SK-N-SH (cell line): ENCODE measurements at regions not wholly inside any gene's neighbourhood (a gene's known extent, or its start where the extent isn't known, plus 50 kb on each side); places are given as distances from the start of the nearest gene placed in this dataset.

Experiments used
- CTCF ChIA-PET: fragments of 300-600, 350-600 bp; formaldehyde crosslinking; extraction: SDS; loops from one replicate; lab custom pipeline; 2021; lab: Yijun Ruan, JAX
- POLR2A ChIA-PET: fragments of 350-600 bp; sonication (Branson Sonifier 250); formaldehyde crosslinking; extraction: SDS; loops from one replicate; lab custom pipeline; 2020; ENCODE audit warnings: antibody characterized with exemption, inconsistent platforms; lab: Yijun Ruan, JAX
- DNase-seq: peaks from one replicate; pipeline ENCODE4 v3.0.0; 2012
- H2AFZ ChIP-seq: fragments of 200-600 bp; sonication (generic); 2 replicates; pipeline ENCODE4 v1.8.1; 2016; ENCODE audit warnings: antibody characterized with exemption, mild to moderate bottlenecking, low read depth
- H3F3A ChIP-seq: fragments of 200-600 bp; sonication (generic); replicated peaks from 2 replicates; pipeline ENCODE3; 2016; ENCODE audit warnings: antibody characterized with exemption, mild to moderate bottlenecking; ENCODE audit not compliant: insufficient read depth
- H3K27ac ChIP-seq, 2 experiments: fragments of 200-500 bp in 1 of 2; fragments of 200-600 bp in 1 of 2; sonication (Bioruptor generic) in 1 of 2; sonication (generic), shearing (Covaris generic) in 1 of 2; 2 replicates each; pipeline versions ENCODE4 v1.5.1 to v1.6.1; 2014 to 2016; ENCODE audit warnings: low read depth in 2 of 2, inconsistent platforms in 1 of 2, low read length in 1 of 2, mild to moderate bottlenecking in 1 of 2, mixed read lengths in 1 of 2
- H3K27me3 ChIP-seq: fragments of 200-600 bp; sonication (generic), shearing (Covaris generic); 2 replicates; pipeline ENCODE4 v1.6.1; 2016; ENCODE audit warnings: mixed run types; ENCODE audit not compliant: insufficient read depth
- H3K36me3 ChIP-seq, 2 experiments: fragments of 200-500 bp in 1 of 2; fragments of 200-600 bp in 1 of 2; sonication (Bioruptor generic) in 1 of 2; sonication (generic) in 1 of 2; replicated peaks in 1 of 2; 2 replicates each; pipeline versions ENCODE3 to v1.5.1; 2014 to 2016; ENCODE audit warnings: low read length in 1 of 2, mild to moderate bottlenecking in 1 of 2; ENCODE audit not compliant: insufficient read depth in 2 of 2, control insufficient read depth in 1 of 2
- H3K4me1 ChIP-seq, 2 experiments: fragments of 200-500 bp in 1 of 2; fragments of 200-600 bp in 1 of 2; sonication (Bioruptor generic) in 1 of 2; sonication (generic), shearing (Covaris generic) in 1 of 2; 2 replicates each; pipeline versions ENCODE4 v1.5.1 to v1.6.1; 2014 to 2016; ENCODE audit warnings: low read depth in 1 of 2, low read length in 1 of 2, mixed run types in 1 of 2; ENCODE audit not compliant: insufficient read depth in 2 of 2, control insufficient read depth in 1 of 2
- H3K4me2 ChIP-seq: fragments of 200-600 bp; sonication (generic), shearing (Covaris generic); 2 replicates; pipeline ENCODE4 v1.6.1; 2017; ENCODE audit warnings: mixed run types
- H3K4me3 ChIP-seq, 2 experiments: fragments of 200-500 bp in 1 of 2; fragments of 200-600 bp in 1 of 2; sonication (Bioruptor generic) in 1 of 2; sonication (generic), shearing (Covaris generic) in 1 of 2; 2 replicates each; pipeline versions ENCODE4 v1.5.1 to v1.8.1; 2014 to 2016; ENCODE audit warnings: low read depth in 2 of 2, inconsistent platforms in 1 of 2, low read length in 1 of 2, mild to moderate bottlenecking in 1 of 2, mixed read lengths in 1 of 2, moderate library complexity in 1 of 2
- H3K79me2 ChIP-seq: fragments of 200-600 bp; sonication (generic); 2 replicates; pipeline ENCODE4 v1.8.1; 2017; ENCODE audit warnings: mild to moderate bottlenecking; ENCODE audit not compliant: insufficient read depth
- H3K9ac ChIP-seq: fragments of 200-600 bp; sonication (generic); 2 replicates; pipeline ENCODE4 v1.6.1; 2017; ENCODE audit warnings: mixed run types
- H3K9me2 ChIP-seq: fragments of 200-600 bp; sonication (generic); 2 replicates; pipeline ENCODE4 v1.6.1; 2017; ENCODE audit warnings: mixed run types
- H3K9me3 ChIP-seq: fragments of 200-600 bp; sonication (generic); 2 replicates; pipeline ENCODE4 v1.6.1; 2017; ENCODE audit warnings: mixed run types, mild to moderate bottlenecking, moderate library complexity
- H4K20me1 ChIP-seq: fragments of 200-600 bp; sonication (generic); 2 replicates; pipeline ENCODE4 v1.6.1; 2017; ENCODE audit warnings: mild to moderate bottlenecking, mixed run types; ENCODE audit not compliant: insufficient read depth
- CTCF ChIP-seq: fragments of 200-600 bp; sonication (generic); IDR thresholded peaks from 2 replicates; pipeline ENCODE4 v1.6.1; 2017; ENCODE audit warnings: antibody characterized with exemption, mild to moderate bottlenecking, moderate library complexity
- FOSL2 ChIP-seq: IDR thresholded peaks from 2 replicates; pipeline ENCODE4 v1.4.0; 2012; ENCODE audit warnings: low read depth, mild to moderate bottlenecking, moderate library complexity, borderline replicate concordance
- FOXJ3 ChIP-seq: sonication (generic); formaldehyde crosslinking; IDR thresholded peaks from 2 replicates; pipeline ENCODE4 v1.5.1; 2020; ENCODE audit warnings: mild to moderate bottlenecking, missing genetic modification reagents
- PBX3 ChIP-seq: IDR thresholded peaks from 2 replicates; pipeline ENCODE4; 2012
- RAD21 ChIP-seq: IDR thresholded peaks from 2 replicates; pipeline ENCODE4 v1.6.1; 2012; ENCODE audit warnings: mild to moderate bottlenecking, low read length
- RFX5 ChIP-seq: IDR thresholded peaks from 2 replicates; pipeline ENCODE4 v1.6.1; 2012; ENCODE audit warnings: mild to moderate bottlenecking, improper control_type of control experiment, low read length
- SMC3 ChIP-seq: IDR thresholded peaks from 2 replicates; pipeline ENCODE4 v1.6.1; 2012; ENCODE audit warnings: low read depth, low read length, improper control_type of control experiment
- TAF1 ChIP-seq: IDR thresholded peaks from 2 replicates; pipeline ENCODE4 v1.6.1; 2012; ENCODE audit warnings: low read depth, mild to moderate bottlenecking, low read length, moderate library complexity, borderline replicate concordance
- TCF12 ChIP-seq: IDR thresholded peaks from 2 replicates; pipeline ENCODE4 v1.4.0; 2012
- WGBS: methylation state at CpG from one replicate; pipeline ENCODE4 v1.1.6; 2017; ENCODE audit warnings: low lambda C conversion rate; 5-methylcytosine and 5-hydroxymethylcytosine counted together
- TF ChIP-seq, protein P1 (sequence below): fragments of 150-350 bp; IDR thresholded peaks from 2 replicates; pipeline ENCODE4 v1.6.1; 2017; ENCODE audit warnings: antibody characterized with exemption, low read length, low read depth, borderline replicate concordance
- TF ChIP-seq, protein P2 (sequence below): IDR thresholded peaks from 2 replicates; pipeline ENCODE4 v1.4.0; 2012; ENCODE audit warnings: low read depth

DNA sequence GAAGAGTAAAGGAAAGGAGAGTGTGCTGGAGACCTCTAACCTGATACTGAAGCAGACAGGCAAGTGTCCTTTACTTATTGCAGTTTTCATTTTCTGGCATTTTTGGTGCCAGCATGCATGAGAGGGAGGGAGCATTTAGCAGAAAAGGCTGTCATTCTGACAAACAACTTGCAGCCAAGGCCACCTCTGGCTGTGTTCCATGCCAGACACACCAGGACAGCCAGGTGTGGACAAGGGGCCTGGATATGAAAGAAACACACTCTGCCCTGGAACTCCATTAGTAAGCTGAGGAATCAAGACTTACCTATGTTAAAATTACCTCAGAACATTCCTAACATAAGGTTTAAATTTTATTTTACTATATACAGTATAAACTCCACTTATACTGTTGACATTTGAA, 365.4 kb upstream of the CAMK1G start:
- Histone ChIP-seq H3K79me2 (no peaks in the 10 kb centered on the region), H3K36me3 (no peaks in the 10 kb centered on the region), H3K27me3 (no peaks in the 10 kb centered on the region), H3F3A (no peaks in the 10 kb centered on the region), H3K9me2 (no peaks in the 10 kb centered on the region), H3K4me2 (no peak overlapping the region), H3K4me1 (peaks cover 0 to 42% of the 10 kb centered on the region in 2 experiments; a peak in 2 of 4 replicates), H4K20me1 (no peaks in the 10 kb centered on the region), H3K9me3 (no peaks in the 10 kb centered on the region), H3K27ac (peak overlapping the region in 1 of 2 experiments; percentile 98; a peak in 2 of 4 replicates), H3K4me3 (no peak overlapping the region), H3K9ac (no peak overlapping the region), H2AFZ (no peak overlapping the region)
- DNase-seq = no peak
- ChIA-PET POLR2A (no interaction called here), CTCF (interaction anchor here (1.3 to 3.2 kb wide), 3 partner anchors 10 to 31 kb away, joined by 8 to 25 read pairs (median 14); no protein-coding TSS in a partner anchor)
- TF ChIP-seq PBX3 (no peak), TAF1 (no peak), FOSL2 (no peak), TCF12 (no peak), SMC3 (no peak), RAD21 (no peak), RFX5 (no peak), FOXJ3 (CRISPR knock-in tag) (no peak)
- TF ChIP-seq, protein P1, sequence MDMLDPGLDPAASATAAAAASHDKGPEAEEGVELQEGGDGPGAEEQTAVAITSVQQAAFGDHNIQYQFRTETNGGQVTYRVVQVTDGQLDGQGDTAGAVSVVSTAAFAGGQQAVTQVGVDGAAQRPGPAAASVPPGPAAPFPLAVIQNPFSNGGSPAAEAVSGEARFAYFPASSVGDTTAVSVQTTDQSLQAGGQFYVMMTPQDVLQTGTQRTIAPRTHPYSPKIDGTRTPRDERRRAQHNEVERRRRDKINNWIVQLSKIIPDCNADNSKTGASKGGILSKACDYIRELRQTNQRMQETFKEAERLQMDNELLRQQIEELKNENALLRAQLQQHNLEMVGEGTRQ = no peak
- TF ChIP-seq, protein P2, sequence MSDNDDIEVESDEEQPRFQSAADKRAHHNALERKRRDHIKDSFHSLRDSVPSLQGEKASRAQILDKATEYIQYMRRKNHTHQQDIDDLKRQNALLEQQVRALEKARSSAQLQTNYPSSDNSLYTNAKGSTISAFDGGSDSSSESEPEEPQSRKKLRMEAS = no peak

DNA sequence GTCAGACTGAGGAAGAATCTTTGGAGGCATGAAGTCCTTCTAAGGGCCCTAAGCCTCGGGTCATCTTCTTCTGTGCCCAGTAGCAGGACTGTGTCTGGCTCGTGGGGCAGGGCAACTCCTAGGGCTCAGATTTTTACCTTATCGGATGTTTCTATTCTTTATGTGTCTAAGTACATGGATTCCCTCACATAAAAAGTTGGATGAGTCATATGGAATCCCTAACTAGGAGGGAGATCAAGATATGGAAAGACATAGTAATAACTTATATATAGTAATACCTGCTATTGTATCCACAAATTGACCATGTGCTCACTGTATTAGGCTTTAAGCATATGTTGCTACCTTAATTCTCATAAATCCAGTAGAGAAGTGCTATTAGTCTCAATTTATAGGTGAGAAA, 364.5 kb upstream of the CAMK1G start:
- Histone ChIP-seq H3K79me2 (no peaks in the 10 kb centered on the region), H3K9me2 (no peaks in the 10 kb centered on the region)
- WGBS = 65% methylated on average over 3 of the region's 3 CpGs

More for the DNA sequence above, 364.5 kb upstream of the CAMK1G start:
- Histone ChIP-seq H3K4me2 (no peak overlapping the region), H3F3A (no peaks in the 10 kb centered on the region), H3K27ac (peak overlapping the region in 1 of 2 experiments; percentile 98; a peak in 2 of 4 replicates), H3K4me1 (peaks cover 0 to 48% of the 10 kb centered on the region in 2 experiments; a peak in 2 of 4 replicates), H4K20me1 (no peaks in the 10 kb centered on the region), H3K36me3 (no peaks in the 10 kb centered on the region), H2AFZ (no peak overlapping the region), H3K9ac (no peak overlapping the region), H3K4me3 (no peak overlapping the region), H3K9me3 (no peaks in the 10 kb centered on the region), H3K27me3 (no peaks in the 10 kb centered on the region)
- POLR2A ChIA-PET = no interaction called here
- no peak for DNase-seq
- TF ChIP-seq CTCF = no peak
- CTCF ChIA-PET = interaction anchor here (0.6 to 1.7 kb wide), 2 partner anchors 11 to 30 kb away, joined by 3 to 8 read pairs; no protein-coding TSS in a partner anchor
